Adrenal gland (tissue), 9 donors: ENCODE measurements at regions not wholly inside any gene's neighbourhood (a gene's known extent, or its start where the extent isn't known, plus 50 kb on each side); places are given as distances from the start of the nearest gene placed in this dataset.

Experiments
- DNase-seq, 7 donors: peaks; one replicate each; pipeline ENCODE4 v3.0.0-alpha.2; 2019 to 2020
- H3K27ac ChIP-seq, 5 donors: fragments of 200-600 bp; sonication (generic) in 4 of 5; 1 replicate in 3 of 5; 2 replicates in 2 of 5; pipeline versions ENCODE4 v1.5.1 to v1.8.0; 2016 to 2020; ENCODE audit warnings: mild to moderate bottlenecking in 1 of 5
- H3K27me3 ChIP-seq: fragments of 200-600 bp; 2 replicates; pipeline ENCODE4 v1.8.0; 2021
- H3K36me3 ChIP-seq, 2 donors: fragments of 200-600 bp; replicated peaks in 1 of 2; 1 replicate in 1 of 2; 2 replicates in 1 of 2; pipeline versions ENCODE4 v1.5.1 to v1.8.0; 2018 to 2022
- H3K4me1 ChIP-seq, 2 donors: fragments of 200-600 bp; replicated peaks in 1 of 2; 1 replicate in 1 of 2; 2 replicates in 1 of 2; pipeline versions ENCODE4 v1.5.1 to v1.8.0; 2018 to 2021
- H3K4me3 ChIP-seq, 4 donors: fragments of 200-600 bp; sonication (generic) in 3 of 4; one replicate each; pipeline ENCODE4 v1.5.1; 2016 to 2018
- H3K9me3 ChIP-seq, 3 donors: fragments of 200-600 bp; sonication (generic) in 1 of 3; replicated peaks in 1 of 3; 1 replicate in 2 of 3; 2 replicates in 1 of 3; pipeline versions ENCODE4 v1.5.1 to v1.8.0; 2016 to 2021
- POLR2A ChIP-seq, 2 donors: fragments of 450-650 bp; IDR thresholded peaks; one replicate each; pipeline ENCODE4 v1.6.1; 2017; ENCODE audit warnings: antibody characterized with exemption in 2 of 2, mild to moderate bottlenecking in 2 of 2, moderate library complexity in 1 of 2
- WGBS, 4 donors: extraction: QIAGEN DNeasy Blood & Tissue Kit in 2 of 4; methylation state at CpG; one replicate each; pipeline versions ENCODE4 v1.1.5 to v1.1.7; 2013 to 2017; 5-methylcytosine and 5-hydroxymethylcytosine counted together
- intact Hi-C, 2 donors: fragments of 100-400 bp; cut with DNase I; formaldehyde crosslinking; loops; one replicate each; pipeline versions ENCODE4 v1.14.1 to v1.15.0; 2022 to 2023
- TF ChIP-seq, protein P1 (sequence below), 6 experiments: fragments of 450-650 bp in 4 of 6; fragments of 200-600 bp in 2 of 6; sonication (generic) in 1 of 6; IDR thresholded peaks; 1 replicate in 5 of 6; 2 replicates in 1 of 6; pipeline versions ENCODE4 v1.5.1 to v1.8.0; 2016 to 2021; ENCODE audit warnings: antibody characterized with exemption in 6 of 6, mild to moderate bottlenecking in 2 of 6, moderate library complexity in 1 of 6
- donor health status: healthy with polysubstance abuse.
- donor health status: Bipolar disorder and iron deficiency.
- donor health status: DM: yes; HTN: yes; CAD: no.
- donor health status: DM: no; HTN: no; CAD: no.
- donor health status: DM: no; HTN: no; CAD: no.

DNA sequence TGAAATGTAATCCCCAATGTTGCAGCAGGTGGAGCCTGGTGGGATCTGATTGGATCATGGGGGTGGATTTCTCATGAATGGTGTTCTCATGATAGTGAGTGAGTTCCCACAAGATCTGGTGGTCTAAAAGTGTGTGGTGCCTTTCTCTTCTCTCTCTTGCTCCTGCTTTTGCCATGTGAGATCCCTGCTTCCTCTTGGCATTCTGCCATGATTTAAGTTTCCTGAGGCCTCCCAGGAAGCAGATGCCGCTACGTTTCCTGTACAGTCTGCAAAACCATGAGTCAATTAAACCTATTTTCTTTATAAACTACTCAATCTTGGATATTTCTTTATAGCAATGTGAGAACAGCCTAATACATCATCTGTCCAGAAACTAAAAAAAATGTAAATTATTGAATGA, 298.3 kb downstream of the MEX3B start:
- 35 to 53% (median 40%) methylated on average over 2 of the region's 2 CpGs for whole genome bisulfite sequencing, 4 donors
- H3K4me3 ChIP-seq, result no peak overlapping the region
- no peaks in the 10 kb centered on the region for H3K36me3 ChIP-seq
- H3K9me3 ChIP-seq, result no peaks in the 10 kb centered on the region
- peaks cover 0 to under 1% of the 10 kb centered on the region in 2 donors for H3K4me1 ChIP-seq
- DNase-seq, result no peak
- no peak for TF ChIP-seq POLR2A (IDR thresholded peaks at IDR 0.05)
- TF ChIP-seq, protein P1, sequence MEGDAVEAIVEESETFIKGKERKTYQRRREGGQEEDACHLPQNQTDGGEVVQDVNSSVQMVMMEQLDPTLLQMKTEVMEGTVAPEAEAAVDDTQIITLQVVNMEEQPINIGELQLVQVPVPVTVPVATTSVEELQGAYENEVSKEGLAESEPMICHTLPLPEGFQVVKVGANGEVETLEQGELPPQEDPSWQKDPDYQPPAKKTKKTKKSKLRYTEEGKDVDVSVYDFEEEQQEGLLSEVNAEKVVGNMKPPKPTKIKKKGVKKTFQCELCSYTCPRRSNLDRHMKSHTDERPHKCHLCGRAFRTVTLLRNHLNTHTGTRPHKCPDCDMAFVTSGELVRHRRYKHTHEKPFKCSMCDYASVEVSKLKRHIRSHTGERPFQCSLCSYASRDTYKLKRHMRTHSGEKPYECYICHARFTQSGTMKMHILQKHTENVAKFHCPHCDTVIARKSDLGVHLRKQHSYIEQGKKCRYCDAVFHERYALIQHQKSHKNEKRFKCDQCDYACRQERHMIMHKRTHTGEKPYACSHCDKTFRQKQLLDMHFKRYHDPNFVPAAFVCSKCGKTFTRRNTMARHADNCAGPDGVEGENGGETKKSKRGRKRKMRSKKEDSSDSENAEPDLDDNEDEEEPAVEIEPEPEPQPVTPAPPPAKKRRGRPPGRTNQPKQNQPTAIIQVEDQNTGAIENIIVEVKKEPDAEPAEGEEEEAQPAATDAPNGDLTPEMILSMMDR (IDR thresholded peaks at IDR 0.05), result no peak
- H3K27me3 ChIP-seq, result peaks cover 18% of the 10 kb centered on the region
- intact Hi-C loops, result no loop called here
- H3K27ac ChIP-seq, result no peak overlapping the region

DNA sequence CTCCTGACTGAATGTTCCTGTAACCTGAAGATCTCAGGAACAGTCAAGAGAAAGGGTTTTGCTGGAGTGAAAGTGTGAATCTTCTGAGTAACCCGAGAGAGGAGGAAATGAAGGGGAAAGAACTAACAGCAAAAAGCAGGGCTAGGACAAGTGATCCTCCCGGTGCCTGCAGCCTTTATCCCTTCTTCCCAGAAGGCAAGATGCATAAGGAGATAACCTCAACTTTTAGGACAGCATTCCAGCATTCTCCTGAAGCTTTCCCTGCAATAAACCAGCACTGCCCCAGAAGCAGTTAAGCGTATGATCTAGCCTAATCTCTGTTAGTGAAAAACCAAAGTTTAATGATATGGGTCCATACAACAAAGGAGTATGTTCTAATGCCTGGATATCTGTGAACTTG, 298.8 kb downstream of the MEX3B start:
- no peak for DNase-seq
- Histone ChIP-seq H3K27ac (no peak overlapping the region), H3K36me3 (no peaks in the 10 kb centered on the region), H3K27me3 (peaks cover 18% of the 10 kb centered on the region), H3K4me1 (no peaks in the 10 kb centered on the region), H3K4me3 (no peak overlapping the region), H3K9me3 (no peaks in the 10 kb centered on the region)
- TF ChIP-seq POLR2A (IDR thresholded peaks at IDR 0.05), result no peak
- TF ChIP-seq, protein P1 (IDR thresholded peaks at IDR 0.05), result no peak
- intact Hi-C loops, result no loop called here
- WGBS, 4 donors, result 55 to 60% (median 58%) methylated on average over 3 of the region's 3 CpGs

DNA sequence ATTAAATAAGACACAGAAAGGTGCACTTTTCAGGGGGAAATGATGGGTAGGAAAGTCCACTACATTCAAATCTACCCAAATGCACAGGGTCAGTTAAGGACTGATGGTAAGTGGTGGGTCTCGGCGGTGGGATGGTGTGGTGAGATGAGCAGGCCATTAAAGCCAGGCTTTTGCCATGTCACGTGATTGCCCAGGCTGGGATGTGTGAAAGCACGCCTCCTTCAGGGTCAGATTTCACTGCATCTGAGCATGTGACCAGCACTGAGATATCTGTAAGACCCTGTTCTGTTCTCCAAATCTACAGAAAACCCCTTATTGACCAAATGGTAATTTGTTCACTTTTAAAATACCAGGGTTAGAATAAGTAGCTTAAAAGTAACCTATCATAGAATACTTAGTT, 301.5 kb downstream of the MEX3B start:
- no peaks in the 10 kb centered on the region for H3K9me3 ChIP-seq
- no peaks in the 10 kb centered on the region for H3K36me3 ChIP-seq
- no peak overlapping the region for H3K4me3 ChIP-seq
- 78 to 96% (median 87%) methylated on average over 4 of the region's 4 CpGs for WGBS, 4 donors
- no peak overlapping the region for H3K27ac ChIP-seq
- DNase-seq, result no peak
- H3K4me1 ChIP-seq, result no peaks in the 10 kb centered on the region
- intact Hi-C loops, result no loop called here
- TF ChIP-seq, protein P1 (IDR thresholded peaks at IDR 0.05), result no peak
- TF ChIP-seq POLR2A (IDR thresholded peaks at IDR 0.05), result no peak
- peaks cover 7% of the 10 kb centered on the region for H3K27me3 ChIP-seq

DNA sequence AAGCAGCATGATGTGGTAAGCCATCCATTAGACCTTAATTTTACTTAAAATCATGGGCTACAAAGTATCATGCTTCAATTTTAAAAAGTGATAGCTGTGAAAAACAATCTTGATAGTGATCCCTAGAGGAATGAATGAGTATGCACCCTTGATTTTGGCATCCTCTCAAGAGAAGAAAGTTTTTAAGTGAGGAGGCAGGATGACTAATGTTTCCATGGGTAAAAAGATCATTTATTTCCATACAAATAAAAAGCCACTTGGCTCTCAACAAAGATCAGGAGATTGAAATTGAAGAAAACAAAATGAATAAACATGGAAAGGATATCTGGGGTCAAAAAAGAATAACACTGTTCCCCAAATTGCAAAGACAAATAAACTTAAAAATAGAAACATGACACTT, 305.4 kb downstream of the MEX3B start:
- intact Hi-C loops, result no loop called here
- no peak overlapping the region for H3K4me3 ChIP-seq
- TF ChIP-seq, protein P1 (IDR thresholded peaks at IDR 0.05), result no peak
- H3K27ac ChIP-seq, result no peak overlapping the region
- no peaks in the 10 kb centered on the region for H3K4me1 ChIP-seq
- DNase-seq, result no peak
- H3K36me3 ChIP-seq, result no peaks in the 10 kb centered on the region
- peaks cover 2% of the 10 kb centered on the region for H3K27me3 ChIP-seq
- H3K9me3 ChIP-seq, result no peaks in the 10 kb centered on the region
